ENCODE measurements at regions not wholly inside any gene's neighbourhood (a gene's known extent, or its start where the extent isn't known, plus 50 kb on each side); places are given as distances from the start of the nearest gene placed in this dataset.

DNA sequence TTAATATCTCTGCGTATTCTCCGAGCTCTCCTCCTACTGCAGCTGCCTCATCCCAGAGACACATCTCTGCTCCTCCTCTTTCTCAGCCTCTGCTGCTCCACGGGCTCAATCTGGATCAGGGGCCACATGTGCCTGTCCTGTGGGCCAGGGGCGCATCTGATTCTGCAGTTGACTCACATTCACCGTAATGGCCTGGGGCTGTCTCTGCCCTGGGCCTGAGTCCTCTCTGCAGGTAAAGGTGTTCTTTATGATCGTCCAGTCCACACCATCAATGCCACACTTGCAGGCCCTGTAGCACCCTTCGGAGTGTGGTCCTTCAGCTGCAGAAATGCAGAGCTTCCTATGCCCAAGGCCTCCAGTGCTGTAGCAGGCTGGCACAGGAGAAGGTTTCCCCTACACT, 154.5 kb downstream of the OAT start:
- no peak for DNase-seq (ENCODE audit: low spot score)
- TF ChIP-seq, protein P1, sequence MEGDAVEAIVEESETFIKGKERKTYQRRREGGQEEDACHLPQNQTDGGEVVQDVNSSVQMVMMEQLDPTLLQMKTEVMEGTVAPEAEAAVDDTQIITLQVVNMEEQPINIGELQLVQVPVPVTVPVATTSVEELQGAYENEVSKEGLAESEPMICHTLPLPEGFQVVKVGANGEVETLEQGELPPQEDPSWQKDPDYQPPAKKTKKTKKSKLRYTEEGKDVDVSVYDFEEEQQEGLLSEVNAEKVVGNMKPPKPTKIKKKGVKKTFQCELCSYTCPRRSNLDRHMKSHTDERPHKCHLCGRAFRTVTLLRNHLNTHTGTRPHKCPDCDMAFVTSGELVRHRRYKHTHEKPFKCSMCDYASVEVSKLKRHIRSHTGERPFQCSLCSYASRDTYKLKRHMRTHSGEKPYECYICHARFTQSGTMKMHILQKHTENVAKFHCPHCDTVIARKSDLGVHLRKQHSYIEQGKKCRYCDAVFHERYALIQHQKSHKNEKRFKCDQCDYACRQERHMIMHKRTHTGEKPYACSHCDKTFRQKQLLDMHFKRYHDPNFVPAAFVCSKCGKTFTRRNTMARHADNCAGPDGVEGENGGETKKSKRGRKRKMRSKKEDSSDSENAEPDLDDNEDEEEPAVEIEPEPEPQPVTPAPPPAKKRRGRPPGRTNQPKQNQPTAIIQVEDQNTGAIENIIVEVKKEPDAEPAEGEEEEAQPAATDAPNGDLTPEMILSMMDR (IDR thresholded peaks at IDR 0.05; ENCODE audit: extremely low read depth, insufficient read depth, missing control alignments) = no peak
- in situ Hi-C loops (cut with MboI; ENCODE audit: low pct_unique_long_range_greater_than_20kb, low sequenced_read_pairs, unreplicated experiment) = no loop called here

DNA sequence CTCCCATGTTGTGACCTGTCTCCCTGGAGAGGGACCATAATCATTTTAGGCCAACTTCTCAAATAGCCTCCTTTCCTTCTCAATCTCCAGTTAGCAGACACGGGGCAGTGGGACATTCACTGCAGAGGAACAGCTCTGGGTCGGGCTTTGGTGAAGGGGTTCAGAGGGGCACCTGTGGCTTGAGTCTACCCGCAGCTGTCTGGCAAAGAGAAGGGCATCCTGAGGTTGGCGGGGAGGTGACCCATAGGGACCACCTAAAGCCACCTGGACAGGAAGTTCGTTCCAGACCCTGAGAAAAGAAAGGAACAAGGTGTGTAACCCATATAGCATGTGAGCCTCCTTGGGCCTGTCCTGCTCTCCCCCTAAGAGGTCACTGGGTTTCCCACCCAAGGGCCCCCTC, 155.0 kb downstream of the OAT start:
- TF ChIP-seq, protein P1 (IDR thresholded peaks at IDR 0.05; ENCODE audit: extremely low read depth, insufficient read depth, missing control alignments) = no peak
- DNase-seq (ENCODE audit: low spot score) = no peak
- in situ Hi-C loops (cut with MboI; ENCODE audit: low pct_unique_long_range_greater_than_20kb, low sequenced_read_pairs, unreplicated experiment) = no loop called here

DNA sequence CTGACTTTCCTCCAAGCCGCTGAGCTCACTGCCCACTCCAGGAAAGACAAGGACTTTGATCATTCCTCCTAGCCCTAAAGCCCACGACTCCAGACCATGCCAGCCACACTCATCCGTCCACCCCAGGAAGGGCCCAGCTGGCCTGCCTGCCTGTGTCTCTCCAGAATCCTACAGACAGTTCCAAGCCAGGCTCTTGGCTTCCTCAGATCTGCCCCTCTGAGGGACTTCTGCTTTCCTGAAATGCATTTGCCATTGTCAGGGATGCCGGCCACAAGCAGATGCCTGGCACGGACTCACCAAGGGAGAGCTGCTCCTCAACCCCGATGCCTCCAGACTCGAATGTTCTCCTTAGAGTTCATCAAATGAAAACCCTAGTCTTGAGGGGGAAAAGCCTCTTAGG, 155.8 kb downstream of the OAT start:
- TF ChIP-seq, protein P1 (IDR thresholded peaks at IDR 0.05; ENCODE audit: extremely low read depth, insufficient read depth, missing control alignments) = no peak
- in situ Hi-C loops (cut with MboI; ENCODE audit: low pct_unique_long_range_greater_than_20kb, low sequenced_read_pairs, unreplicated experiment) = no loop called here
- DNase-seq (ENCODE audit: low spot score) = no peak

DNA sequence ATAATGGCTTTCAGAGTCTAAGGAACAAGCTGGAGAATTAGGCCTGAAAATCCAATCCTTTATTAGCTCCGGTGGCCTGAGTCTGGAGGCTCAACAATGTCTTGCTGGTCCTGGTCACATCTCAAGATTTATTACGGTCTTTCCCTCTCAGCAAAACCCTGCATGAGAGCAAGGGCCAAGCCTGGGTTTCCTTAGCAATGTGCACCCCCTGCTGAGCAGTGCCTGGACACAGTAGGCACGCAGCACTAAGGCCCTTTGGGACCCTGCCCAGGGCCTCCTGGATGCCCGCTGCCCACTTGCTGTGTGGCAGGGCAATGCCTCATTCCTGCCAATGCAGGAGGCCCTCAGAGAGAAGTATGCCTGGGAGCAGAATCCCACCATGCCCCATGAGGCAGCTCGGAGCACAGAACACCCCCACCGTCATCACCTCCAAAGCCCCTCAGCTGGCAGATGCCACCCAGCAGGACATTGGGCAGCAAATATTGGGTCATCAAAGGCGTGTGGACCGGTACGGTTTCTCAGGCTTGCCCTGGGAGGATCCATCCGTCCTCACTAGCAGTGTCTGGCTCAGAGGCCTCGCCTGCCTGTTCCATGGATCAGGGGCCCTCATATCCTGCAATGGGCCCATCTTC, 156.4 kb downstream of the OAT start:
- no peak for DNase-seq (ENCODE audit: low spot score)
- TF ChIP-seq, protein P1 (IDR thresholded peaks at IDR 0.05; ENCODE audit: extremely low read depth, insufficient read depth, missing control alignments) = peak; percentile 29
- in situ Hi-C loops (cut with MboI; ENCODE audit: low pct_unique_long_range_greater_than_20kb, low sequenced_read_pairs, unreplicated experiment) = no loop called here

DNA sequence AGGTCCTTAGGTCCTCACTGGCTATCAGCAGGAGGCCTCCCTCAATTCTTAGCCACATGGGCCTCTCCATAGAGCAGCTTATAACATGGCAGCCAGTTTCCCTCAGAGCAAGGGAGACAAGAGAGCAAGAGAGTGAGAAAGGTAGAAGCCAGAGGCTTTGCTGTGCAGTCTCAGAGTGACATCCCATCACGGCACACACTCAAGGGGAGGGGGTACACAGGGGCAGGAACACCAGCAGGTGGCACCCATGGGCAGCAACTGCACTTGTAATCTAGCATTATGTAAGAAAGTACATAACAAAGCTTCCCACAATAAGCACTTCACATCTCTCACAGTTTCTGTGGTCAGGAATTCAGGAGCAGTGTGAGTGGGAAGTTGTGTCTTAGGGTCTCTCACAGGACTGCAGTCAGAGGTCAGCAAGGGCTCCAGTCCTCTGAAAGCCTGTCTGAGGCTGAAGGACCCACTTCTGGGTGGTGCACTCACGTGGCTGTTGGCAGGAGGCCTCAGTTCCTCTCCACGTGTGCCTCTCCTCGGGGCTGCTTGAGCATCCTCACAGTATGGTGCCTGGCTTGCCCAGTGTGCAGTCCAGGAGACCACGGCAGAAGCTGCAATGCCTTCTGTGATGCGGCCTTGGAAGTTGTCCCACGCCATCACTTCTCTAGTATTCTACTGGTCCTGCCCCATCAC, 159.4 kb downstream of the OAT start:
- TF ChIP-seq, protein P1 (IDR thresholded peaks at IDR 0.05; ENCODE audit: extremely low read depth, insufficient read depth, missing control alignments) = peak; percentile 17
- no peak for DNase-seq (ENCODE audit: low spot score)
- in situ Hi-C loops (cut with MboI; ENCODE audit: low pct_unique_long_range_greater_than_20kb, low sequenced_read_pairs, unreplicated experiment) = no loop called here

DNA sequence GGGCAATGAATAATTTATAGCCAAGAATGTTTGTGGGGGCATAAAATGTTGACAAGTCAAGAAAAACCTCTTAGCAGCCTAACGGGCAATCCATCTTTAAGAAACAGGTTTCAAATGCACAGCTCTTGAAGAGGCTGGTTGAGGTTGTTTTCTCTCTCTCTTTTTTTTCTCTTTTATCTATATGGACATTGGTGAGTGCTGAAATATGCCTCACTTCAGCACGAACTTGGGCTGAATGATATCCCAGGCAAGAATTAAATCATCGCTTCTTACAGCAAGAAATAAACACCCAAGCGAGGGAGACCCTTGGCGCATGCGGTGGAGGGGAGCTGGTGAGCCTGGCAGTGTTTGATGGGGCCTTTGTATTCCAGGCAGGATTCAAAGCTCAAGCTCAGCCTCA, 160.9 kb downstream of the OAT start:
- TF ChIP-seq, protein P1 (IDR thresholded peaks at IDR 0.05; ENCODE audit: extremely low read depth, insufficient read depth, missing control alignments) = no peak
- DNase-seq (ENCODE audit: low spot score) = no peak
- in situ Hi-C loops (cut with MboI; ENCODE audit: low pct_unique_long_range_greater_than_20kb, low sequenced_read_pairs, unreplicated experiment) = no loop called here
